Fibroblast of upper back skin (primary cell): ENCODE measurements at regions not wholly inside any gene's neighbourhood (a gene's known extent, or its start where the extent isn't known, plus 50 kb on each side); places are given as distances from the start of the nearest gene placed in this dataset.
"Not testable (repeated sequence)": the region's sequence is repeated elsewhere in the genome, so short reads cannot be mapped to it uniquely, and the experiment has no call there.

Experiments
- DNase-seq: peaks from one replicate; pipeline ENCODE4 v3.0.0-alpha.2; 2013

DNA sequence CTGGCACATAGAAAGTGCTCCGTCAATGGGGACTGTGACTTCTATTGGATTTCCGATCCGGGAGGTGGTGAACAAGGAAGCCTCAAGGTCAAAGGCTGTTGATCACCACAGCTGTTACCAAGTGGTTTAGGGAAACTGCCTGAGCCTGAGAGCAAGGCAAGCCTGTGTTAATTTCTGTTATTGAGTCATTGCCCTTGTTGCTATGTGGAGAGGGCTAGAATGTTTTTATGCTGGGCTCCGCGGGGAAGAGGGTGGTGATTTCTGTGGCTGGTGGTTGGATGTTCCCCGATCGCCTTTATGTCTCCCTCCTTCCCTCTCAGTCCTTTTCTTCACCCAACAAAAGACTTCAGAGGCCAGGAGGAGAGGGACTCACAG is 108.5 kb upstream of the ALX4 start:
- no peak for DNase-seq

DNA sequence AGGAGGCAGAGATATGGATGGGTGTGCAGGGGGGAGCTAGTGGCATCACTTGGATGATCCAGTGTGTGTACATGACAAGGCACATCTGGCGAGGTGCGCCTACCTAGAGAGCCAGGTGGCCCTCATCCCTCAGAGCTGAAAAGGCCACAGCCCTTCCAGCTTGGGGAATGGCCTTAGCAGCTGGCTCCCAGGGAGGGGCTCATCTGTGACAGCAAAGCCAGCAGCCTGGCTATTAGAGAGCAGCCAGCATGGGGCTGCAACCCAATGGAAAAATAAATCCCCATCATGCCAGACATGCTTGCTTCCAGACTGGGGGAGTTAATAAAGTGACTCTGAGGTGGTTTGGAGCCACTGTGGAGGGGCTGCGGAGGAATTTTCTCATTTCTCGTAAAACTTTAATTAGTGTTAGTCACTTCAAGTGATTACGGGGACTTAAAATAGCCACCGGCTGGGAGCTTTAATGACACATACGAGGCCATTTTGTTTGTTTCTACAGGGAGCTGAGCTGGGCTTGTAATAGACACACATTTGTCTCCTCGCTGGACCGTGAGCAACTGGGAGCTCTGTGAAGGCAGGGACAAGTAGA is 111.2 kb upstream of the ALX4 start:
- DNase-seq = no peak

DNA sequence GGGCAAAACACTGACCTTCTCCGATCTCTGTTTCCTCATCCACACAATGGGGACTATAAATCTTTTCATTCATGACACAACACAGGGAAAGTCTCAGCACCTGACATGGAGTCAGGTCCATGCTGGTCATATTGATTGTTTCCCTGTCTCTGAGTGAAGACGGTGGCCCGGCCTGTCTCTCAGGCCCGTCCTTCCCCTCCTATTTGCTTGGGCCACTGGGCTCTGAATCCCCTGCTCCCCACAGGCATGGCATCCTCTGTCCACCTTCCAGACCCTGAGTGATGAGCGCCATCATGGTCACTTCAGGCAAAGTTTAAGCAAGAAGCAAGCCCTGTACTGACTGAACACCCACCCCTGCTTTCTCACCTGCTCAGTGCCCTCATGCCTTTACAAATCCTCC is 113.3 kb upstream of the ALX4 start:
- DNase-seq = no peak

- DNase-seq = no peak
Observed at GRCh38 chr11:44424841-44425240, 114.9 kb upstream of the ALX4 start.

DNA sequence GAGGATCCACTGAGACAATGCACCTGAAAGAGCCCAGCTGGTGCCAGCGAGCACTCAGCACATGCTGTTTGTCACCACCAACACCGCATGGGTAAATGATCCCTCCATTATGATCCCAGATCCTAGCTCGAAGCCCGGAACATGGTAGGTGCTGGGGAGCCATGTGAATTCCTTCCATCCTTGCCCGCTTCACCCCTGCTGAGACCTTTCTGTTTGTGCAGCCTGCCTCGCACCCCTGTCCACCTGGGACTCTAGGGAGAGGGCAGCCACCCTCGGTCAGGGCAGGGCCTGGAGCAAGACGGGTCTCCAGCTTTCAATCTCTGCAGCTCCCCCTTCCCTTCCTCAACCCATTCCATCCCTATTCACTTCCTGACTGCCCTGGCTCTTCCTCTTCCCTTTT is 116.2 kb upstream of the ALX4 start:
- DNase-seq = no peak

GRCh38 chr11:44426958-44427357 is 117.0 kb upstream of the ALX4 start:
- DNase-seq = no peak

DNA sequence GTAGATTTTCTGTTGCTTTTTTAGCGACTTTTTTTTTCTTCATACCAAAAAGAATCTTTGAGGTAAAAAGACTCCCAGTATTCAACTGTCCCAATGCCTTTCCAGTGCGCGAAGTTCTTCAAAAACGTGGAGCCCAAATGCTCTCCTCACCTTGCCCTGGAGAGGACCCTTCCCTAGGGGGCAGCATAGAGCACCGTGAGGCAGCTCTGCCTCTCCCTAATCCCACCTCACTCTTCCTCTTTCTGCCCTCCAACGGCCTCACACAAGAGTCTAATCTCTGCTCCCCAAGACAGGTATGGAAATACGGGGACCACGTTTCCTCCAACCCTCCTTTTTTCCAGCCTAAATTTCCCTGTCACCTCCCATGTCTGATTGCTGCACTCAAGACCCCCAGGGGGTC is 117.5 kb upstream of the ALX4 start:
- DNase-seq = no peak

GRCh38 chr11:44430140-44430539 is 120.2 kb upstream of the ALX4 start:
- no peak for DNase-seq

DNA sequence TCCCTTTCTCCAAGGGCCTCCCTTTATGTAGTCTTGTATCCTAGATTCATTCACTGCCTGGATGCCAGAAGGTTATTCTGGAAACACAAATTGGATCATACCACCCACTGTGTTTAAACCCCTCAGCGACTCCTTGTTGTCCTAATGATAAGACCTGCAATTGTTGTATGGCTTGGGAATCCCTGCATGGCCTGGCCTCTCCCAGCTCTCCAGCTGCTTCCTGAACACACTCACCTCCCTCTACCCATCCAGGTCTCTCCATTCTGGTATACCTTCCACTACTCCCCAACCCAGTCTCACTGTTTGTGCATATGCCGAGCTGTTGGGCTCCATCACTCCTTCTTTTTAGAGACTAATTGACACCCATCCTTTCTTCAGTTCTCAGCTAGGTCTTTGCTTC is 124.3 kb upstream of the ALX4 start:
- DNase-seq = no peak

DNA sequence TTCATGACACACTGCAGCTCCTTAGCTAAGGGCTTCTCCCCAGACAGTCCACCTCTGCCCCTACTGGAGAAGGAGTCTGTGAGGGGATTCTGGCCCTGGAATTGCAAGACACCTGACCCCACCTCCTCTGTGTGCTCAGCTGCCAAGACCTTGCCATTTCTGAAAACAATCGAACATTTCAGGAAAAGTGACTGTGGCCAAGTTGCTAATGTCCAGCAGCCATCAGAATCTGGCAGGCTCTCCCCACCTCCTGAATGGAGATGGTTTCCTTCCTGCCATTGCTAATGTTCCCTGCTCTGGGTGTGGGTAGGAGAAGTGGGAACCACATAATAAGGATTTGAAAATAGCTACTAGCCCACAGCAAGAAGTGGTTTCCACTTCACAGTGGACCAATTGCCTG is 127.2 kb upstream of the ALX4 start:
- DNase-seq = no peak

DNA sequence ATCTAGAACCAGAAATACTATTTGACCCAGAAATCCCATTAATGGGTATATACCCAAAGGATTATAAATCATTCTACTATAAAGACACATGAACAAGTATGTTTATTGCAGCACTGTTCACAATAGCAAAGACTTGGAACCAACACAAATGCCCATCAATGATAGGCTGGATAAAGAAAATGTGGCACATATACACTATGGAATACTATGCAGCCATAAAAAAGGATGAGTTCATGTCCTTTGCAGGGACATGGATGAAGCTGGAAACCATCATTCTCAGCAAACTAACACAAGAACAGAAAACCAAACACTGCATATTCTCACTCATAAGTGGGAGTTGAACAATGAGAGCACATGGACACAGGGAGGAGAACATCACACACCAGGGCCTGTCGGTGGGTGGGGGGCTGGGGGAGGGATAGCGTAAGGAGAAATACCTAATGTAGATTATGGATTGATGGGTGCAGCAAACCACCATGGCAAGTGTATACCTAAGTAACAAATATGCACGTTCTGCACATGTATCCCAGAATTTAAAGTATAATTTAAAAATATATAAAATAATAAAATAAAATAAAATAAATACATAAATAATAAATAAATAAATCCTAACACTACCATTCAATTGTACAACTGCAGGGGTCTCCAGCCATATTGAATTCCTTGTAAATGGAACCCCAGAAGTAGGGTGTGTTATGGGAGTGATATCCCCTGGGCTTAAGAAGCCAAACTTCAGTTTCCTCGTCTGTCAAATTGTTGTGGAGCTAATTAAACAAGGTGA is 122.4 kb upstream of the CD82 start:
- DNase-seq = not testable (repeated sequence)

GRCh38 chr11:44443836-44444769 is 121.4 kb upstream of the CD82 start:
- DNase-seq = no peak

DNA sequence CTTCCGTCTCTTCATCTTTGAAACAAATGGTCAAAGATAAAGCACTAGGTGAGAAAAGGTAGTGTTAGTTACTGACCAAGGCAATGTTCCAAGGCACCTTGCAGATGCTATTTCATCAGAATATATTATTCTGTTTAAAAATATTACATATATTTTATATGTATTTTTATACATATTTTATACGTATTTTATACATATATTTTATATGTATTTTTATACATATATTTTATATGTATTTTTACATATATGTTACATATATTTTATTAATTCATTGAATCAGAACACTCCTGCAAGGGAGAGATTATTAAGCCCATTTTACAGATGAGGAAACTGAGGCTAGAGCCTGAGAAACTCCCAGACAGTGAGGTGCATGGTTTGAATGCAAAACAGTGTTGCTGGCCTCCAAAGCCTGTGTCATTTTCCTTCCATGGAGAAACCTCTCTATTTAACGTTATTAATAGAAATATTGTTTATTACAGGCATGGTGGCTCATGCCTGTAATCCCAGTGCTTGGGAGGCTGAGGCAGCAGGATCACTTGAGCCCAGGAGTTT is 120.6 kb upstream of the CD82 start:
- no peak for DNase-seq

DNA sequence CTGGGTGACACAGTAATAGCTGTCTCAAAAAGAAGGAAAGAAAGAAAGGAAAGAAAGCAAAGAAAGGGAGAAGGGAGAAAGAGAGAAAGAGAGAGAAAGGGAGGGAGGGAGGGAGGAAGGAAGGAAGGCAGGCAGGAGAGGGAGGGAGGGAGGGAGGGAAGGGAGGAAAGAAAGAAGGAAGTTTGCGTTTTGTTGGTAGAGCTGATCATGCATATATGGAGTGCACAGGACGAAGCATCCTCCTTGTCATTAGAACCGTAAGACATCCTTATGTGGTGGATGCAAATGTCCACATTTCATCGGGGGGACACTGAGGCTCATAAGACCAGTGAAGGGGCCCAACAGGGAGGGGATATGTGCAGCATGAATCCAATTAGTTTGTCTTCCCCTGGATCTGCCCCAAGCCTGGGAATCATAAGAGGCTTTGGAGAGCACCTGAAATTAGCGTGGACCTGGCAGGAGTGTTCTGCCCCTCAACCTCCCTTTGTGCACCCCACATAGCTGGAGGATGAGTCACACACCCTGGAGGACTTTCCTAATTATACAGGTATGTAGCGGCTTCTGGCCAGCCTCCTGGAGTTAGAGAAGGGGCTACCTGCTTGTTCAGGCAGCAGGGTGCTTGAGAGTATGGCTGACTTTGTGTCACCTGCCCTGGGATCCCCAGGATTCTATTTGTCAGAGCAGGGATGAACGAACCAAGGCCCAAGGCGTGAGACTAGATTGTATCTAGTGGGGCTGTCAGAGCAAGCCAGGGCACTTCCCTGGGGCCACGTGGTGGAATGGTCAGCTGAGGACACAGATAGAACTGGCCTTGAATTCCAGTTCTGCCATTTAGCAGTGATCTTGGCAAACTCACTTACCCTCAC is 119.7 kb upstream of the CD82 start:
- DNase-seq = no peak

DNA sequence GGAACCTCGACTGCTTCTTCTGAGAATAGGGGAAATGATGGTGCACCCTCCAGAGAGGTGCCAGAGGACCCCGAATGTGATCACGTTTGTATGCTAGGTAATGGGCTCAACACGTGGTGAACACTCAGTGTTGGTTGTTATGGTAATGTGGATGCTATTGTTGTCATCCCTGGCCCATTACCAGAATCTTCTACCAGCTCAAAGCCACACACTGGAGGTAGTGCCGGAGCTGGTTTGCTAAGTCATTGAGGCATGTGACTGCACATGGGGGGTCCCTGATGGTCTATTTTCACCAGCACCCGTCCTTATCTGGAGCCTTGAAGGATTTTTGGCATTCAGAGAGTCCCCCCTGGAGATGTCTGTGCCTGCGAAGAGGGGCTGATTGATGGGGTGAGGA is 119.1 kb upstream of the CD82 start:
- DNase-seq = no peak

DNA sequence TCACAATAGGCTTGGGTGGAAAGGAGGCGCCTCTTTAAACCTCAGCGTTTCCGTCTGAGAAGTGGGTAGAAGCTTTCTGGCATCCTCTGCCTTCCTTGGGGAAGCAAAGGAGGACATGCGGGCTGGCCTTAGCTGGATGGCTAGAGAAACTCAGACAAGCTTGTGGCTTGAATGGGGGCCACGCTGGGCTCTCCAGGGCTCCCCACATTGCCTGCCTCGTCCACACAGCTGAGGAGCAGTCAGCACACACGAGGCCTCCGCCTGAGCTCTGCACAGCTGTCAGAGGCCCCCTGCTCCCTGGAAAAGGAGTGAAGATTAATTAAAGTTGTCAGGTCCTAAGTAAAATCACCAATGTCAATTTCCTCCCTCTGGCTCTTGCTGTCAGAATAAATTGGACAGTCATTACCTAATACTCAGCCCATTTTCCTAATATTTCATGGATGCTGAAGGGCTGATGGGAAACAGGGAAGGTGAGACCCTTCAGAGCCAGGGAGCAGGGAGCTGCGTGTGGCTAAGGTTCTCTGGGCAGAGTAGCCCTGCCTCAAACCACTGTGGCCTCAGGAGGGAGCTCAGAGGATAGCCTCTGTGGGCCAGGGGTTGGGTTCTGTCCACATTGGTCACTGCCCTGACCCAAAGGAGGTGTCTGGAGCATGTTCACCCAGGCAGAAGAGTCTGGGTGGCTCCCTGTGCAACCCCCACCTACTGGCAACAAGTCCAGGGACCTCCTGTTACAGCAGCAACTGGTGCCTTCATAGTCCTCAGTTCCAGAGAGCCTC is 118.3 kb upstream of the CD82 start:
- DNase-seq = no peak

DNA sequence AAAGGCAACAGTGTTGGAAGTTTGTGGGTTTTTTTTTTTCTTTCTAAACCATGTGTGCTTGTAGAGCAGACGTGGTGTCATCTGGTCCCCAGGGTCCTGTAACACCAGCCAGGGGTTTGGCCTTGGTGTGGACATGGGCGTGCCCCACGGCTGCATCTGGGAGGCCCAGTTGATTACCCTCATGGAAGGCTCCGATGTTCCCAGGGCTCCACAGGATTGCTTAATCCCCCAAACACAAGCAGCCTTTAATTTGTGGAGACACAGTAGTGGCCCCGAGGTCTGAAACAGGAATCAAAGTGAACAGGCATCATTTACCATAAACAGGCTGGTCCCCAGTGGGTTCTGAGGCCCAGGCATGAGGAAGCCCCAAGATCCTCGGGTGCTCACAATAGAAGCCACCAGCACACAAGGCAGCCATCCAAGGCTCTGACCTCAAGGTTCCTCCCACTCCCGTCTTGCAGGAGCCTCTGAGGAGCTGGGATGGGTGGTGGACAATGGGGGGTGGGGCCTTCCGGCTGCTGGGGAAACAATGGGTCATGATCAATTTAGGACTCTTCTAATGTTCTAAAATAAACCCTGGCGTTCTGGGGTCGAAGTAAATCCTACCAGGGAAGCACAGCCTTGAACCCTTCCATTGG is 115.0 kb upstream of the CD82 start:
- no peak for DNase-seq

GRCh38 chr11:44451706-44452105 is 113.8 kb upstream of the CD82 start:
- no peak for DNase-seq

DNA sequence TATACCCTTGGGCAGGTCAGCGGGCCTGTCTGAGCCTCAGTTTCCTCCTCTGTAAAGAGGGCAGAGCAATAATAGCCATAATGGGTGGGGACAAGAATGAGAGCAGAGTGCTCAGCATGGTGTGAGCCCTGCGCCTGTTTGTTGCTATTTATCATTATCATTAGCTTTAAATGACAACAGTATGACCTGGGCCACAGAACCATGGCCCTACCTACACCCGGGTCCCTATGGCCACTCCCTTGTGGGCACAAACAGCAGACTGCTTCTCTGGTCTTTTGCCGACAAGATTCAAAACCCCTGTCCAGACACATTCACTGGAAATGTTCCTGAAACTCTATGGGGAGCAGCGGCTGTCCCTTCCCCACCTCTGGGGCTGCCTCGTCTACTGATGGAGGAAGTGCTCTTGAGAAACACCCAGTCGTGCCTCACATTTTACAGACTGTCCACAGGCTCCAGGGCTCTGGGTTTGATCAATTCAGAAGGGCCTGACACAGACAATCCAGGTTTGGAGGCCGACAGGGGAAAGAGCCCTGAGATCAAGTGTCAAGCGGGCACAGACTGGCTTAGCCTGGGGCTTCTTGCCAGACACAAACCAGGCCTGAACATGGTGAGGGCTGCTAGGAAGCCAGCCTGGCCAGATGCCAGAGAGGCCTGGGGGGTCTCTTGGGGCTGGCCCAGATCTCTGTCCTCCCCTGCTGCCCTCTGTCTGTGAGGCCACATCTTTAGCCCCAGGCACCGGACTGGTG is 112.5 kb upstream of the CD82 start:
- DNase-seq = no peak

DNA sequence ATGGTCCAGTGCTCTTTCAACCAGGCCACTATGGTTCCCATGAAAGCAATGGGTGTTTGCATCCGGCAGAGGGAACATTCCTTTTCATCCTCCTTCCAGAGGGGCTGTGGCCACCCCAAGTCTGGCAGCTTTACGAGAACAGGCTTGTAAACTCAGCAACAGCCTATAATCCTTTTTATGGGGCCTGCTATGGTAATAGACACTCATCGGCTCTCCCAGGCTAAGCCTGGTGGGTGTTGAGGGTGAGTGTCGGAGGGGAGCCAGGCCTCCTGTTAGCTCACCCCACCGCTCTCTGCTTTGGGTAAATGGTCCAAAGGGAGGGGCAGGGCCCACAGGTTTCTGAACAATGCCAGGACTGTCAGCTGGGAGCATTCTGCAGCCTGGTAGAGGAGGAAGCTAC is 111.6 kb upstream of the CD82 start:
- no peak for DNase-seq

GRCh38 chr11:44454666-44455065 is 110.8 kb upstream of the CD82 start:
- DNase-seq = no peak
